LNCAP (cell line): ENCODE measurements at regions not wholly inside any gene's neighbourhood (a gene's known extent, or its start where the extent isn't known, plus 50 kb on each side); places are given as distances from the start of the nearest gene placed in this dataset.

Source experiments
- TF ChIP-seq, protein P1 (sequence below): fragments of 450-650 bp; IDR thresholded peaks from 2 replicates; pipeline ENCODE4 v1.5.1; 2017; ENCODE audit warnings: mild to moderate bottlenecking

DNA sequence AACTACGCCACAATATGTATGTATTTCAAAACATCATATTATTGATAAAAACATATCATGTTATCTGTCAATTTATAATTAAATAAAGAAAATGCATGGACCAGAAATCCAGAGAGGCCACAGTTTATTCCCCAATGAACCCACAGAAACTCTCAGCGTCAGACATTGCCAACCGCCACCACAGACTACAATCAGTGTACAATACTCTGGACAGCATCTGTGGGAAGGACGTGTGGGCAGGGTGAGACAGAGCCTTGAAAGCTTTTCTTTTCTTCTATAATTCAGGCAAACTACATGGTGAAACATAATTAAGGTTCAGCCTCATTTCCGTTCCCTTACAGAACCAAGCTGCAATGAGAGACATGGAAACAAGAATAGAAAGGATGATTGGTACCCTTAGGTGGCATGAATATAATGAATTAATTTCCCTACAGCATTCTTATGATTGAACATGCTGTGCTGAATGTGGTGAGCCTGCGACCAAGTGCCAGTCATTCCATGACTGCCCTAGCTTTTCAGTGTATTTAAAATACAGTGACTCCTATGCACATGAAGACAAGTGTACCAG lies 909.3 kb downstream of the SORCS1 start:
- TF ChIP-seq, protein P1, sequence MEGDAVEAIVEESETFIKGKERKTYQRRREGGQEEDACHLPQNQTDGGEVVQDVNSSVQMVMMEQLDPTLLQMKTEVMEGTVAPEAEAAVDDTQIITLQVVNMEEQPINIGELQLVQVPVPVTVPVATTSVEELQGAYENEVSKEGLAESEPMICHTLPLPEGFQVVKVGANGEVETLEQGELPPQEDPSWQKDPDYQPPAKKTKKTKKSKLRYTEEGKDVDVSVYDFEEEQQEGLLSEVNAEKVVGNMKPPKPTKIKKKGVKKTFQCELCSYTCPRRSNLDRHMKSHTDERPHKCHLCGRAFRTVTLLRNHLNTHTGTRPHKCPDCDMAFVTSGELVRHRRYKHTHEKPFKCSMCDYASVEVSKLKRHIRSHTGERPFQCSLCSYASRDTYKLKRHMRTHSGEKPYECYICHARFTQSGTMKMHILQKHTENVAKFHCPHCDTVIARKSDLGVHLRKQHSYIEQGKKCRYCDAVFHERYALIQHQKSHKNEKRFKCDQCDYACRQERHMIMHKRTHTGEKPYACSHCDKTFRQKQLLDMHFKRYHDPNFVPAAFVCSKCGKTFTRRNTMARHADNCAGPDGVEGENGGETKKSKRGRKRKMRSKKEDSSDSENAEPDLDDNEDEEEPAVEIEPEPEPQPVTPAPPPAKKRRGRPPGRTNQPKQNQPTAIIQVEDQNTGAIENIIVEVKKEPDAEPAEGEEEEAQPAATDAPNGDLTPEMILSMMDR, result no peak

DNA sequence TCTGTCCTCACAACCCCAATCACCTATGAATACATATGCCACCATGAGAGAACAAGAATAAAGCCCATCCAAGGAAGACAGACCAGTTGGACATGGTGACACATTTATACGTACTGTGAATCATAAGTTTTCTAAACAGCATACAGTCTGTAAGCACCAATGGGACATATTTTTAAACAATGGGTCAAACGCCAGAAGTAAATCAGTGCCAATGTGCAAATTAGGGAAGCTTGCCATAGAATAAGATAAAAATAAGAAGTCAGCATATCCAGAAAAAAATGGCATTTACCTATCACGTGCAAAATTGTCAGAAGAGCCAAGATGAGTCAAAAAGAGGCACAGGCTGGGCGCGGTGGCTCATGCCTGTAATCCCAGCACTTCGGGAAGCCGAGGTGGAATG lies 910.4 kb downstream of the SORCS1 start:
- TF ChIP-seq, protein P1, result no peak

DNA sequence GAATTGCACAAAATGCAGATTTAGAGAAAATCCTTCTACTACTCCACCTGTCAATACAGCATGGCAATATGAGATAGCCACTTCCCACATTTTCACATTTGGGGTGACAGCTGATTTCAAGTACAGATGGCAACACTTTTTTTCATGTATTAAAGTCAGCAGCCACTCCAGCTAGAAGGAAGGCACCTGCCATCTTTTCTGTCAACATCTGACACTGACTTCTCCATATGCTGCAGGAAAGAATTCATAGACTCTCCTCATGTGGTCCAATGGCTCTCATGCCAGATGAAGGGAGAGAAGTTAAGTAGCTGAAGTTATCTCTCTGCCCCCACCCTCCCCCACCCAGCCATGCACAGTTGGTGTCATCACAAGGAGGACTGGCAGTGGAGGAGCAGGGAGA lies 912.0 kb downstream of the SORCS1 start:
- TF ChIP-seq, protein P1, result no peak

DNA sequence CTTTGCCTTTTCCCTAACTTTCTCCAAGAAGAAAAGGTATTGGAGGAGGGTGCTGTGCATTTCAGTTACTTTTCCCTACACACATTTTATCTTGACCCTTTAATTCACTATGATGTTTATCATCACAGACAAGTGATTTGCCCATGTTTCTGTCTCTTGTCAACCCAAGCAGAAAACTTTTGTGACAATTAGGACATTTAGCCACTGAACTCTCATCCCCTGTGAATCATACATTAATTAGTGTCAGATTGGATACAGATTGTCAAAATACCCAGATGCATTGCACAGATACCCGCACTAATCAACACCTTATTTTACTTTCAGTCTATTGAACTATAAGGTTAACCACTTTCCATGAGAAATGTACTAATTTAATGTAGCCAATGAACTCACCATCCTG lies 912.9 kb downstream of the SORCS1 start:
- TF ChIP-seq, protein P1, result no peak

DNA sequence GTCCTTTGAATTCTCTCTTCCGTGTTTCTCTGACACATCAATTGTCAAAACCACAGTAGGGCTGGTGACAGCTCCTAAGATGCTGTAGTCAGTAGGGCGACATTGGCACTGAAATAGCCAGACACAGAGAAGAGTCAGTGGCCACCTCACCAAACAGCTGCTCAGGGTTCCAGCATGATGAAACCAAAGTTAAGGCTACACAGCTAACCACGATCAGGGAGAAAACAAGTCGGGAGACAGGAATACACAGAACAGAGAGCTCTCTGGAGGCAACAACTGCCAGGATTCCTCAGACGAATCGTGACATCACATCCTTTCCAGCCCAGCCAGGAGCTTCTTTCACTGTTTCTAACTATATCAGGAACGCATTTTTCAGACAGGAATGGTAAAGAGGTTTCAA lies 922.2 kb downstream of the SORCS1 start:
- TF ChIP-seq, protein P1, result no peak

DNA sequence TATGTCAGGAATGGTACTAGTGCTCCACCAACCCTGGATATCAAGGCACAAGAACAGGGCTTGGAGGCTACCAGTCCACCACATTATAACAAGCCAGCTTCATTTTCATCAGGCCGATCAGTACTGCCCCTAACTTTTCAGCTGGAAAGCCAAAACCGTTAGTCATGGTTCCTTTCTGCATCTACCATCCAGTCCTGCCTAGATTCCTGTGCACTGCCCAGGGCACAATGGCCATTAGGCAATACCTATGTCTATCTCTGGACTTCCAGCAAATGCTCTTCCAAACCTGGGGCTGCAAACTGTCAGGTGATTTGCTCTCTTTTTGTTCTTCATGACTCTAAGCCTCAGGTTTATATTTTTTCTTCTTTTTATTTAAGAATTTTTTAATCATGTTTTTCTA lies 937.7 kb downstream of the SORCS1 start:
- TF ChIP-seq, protein P1, result no peak

DNA sequence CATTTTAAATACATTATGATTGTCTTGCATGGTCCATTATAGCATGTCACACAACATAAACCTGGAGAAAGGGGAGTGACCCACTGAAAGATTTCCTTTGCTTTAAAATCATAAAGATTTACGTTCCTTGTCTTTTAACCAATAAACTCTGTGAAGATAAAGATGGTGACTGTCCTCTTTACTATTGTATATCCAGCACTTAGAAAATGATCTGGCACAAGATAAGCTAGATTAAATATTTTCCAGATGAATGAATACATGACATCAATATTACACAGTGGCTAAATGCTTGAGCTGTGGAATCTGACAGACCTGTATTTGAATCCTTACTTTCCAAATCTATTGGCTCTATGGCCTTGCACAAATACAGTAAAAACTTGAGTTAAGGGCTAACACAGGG lies 938.4 kb downstream of the SORCS1 start:
- TF ChIP-seq, protein P1, result no peak

DNA sequence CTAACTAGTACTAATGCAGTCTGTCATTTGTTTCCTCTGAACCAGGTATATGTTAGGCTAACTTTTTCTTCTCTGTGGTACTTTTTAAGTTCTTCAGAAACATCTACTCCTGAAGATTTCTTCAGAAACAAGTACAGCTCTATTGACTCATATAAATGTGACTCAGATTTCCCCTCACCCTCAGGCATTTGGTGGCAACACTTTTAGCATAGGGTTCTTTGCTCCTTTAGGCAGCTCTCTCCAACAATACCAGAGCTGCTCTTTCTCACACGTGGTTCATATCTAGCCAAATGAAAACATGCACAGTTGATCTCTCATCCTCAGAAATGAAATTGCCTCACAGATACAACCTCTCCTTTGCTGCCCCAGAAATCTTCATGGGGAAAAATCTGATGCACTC lies 939.8 kb downstream of the SORCS1 start:
- TF ChIP-seq, protein P1, result no peak
